HG03460 (cell line): ENCODE measurements at regions not wholly inside any gene's neighbourhood (a gene's known extent, or its start where the extent isn't known, plus 50 kb on each side); places are given as distances from the start of the nearest gene placed in this dataset.

Experiments used
- ATAC-seq: cut with Tn5 transposase; IDR thresholded peaks from one replicate; pipeline ENCODE4 v1.9.1; 2021; ENCODE audit not compliant: unreplicated experiment

- no peak for ATAC-seq
Measured at GRCh38 chr1:80876035-80876434, 924.7 kb upstream of the ADGRL2 start.

GRCh38 chr1:80869299-80869698 lies 931.4 kb upstream of the ADGRL2 start:
- ATAC-seq: no peak

- ATAC-seq: no peak
Measured at GRCh38 chr1:80847904-80848303, 952.8 kb upstream of the ADGRL2 start.

GRCh38 chr1:80846966-80847365 lies 953.8 kb upstream of the ADGRL2 start:
- no peak for ATAC-seq

GRCh38 chr1:80842796-80843195 lies 957.9 kb upstream of the ADGRL2 start:
- ATAC-seq: no peak

GRCh38 chr1:80841261-80841660 lies 959.5 kb upstream of the ADGRL2 start:
- ATAC-seq: no peak

- ATAC-seq: no peak
Measured at GRCh38 chr1:80837066-80837465, 963.7 kb upstream of the ADGRL2 start.

GRCh38 chr1:80836505-80836904 lies 964.2 kb upstream of the ADGRL2 start:
- ATAC-seq: no peak

GRCh38 chr1:80827666-80828065 lies 973.1 kb upstream of the ADGRL2 start:
- no peak for ATAC-seq

- ATAC-seq: no peak
Measured at GRCh38 chr1:80825067-80825466, 975.7 kb upstream of the ADGRL2 start.

- no peak for ATAC-seq
Measured at GRCh38 chr1:80818211-80818610, 982.5 kb upstream of the ADGRL2 start.

- no peak for ATAC-seq
Measured at GRCh38 chr1:80807981-80808380, 992.8 kb upstream of the ADGRL2 start.

- ATAC-seq: no peak
Measured at GRCh38 chr1:80806431-80806830, 994.3 kb upstream of the ADGRL2 start.

- no peak for ATAC-seq
Measured at GRCh38 chr1:80801695-80802094, 999.0 kb upstream of the ADGRL2 start.

GRCh38 chr1:80799457-80799856 lies 1001.3 kb upstream of the ADGRL2 start:
- no peak for ATAC-seq

GRCh38 chr1:80779275-80779674 lies 1021.5 kb upstream of the ADGRL2 start:
- ATAC-seq: no peak

- ATAC-seq: no peak
Measured at GRCh38 chr1:80778094-80778840, 1022.5 kb upstream of the ADGRL2 start.

GRCh38 chr1:80776266-80776665 lies 1024.5 kb upstream of the ADGRL2 start:
- no peak for ATAC-seq

- no peak for ATAC-seq
Measured at GRCh38 chr1:80769208-80769750, 1031.5 kb upstream of the ADGRL2 start.

- ATAC-seq: no peak
Measured at GRCh38 chr1:80767711-80768110, 1033.0 kb upstream of the ADGRL2 start.

GRCh38 chr1:80759354-80759753 lies 1041.4 kb upstream of the ADGRL2 start:
- ATAC-seq: no peak

GRCh38 chr1:80755944-80756343 lies 1044.8 kb upstream of the ADGRL2 start:
- no peak for ATAC-seq

- ATAC-seq: no peak
Measured at GRCh38 chr1:80751204-80751603, 1049.5 kb upstream of the ADGRL2 start.
